Fibroblast of pulmonary artery (primary cell): ENCODE measurements at regions not wholly inside any gene's neighbourhood (a gene's known extent, or its start where the extent isn't known, plus 50 kb on each side); places are given as distances from the start of the nearest gene placed in this dataset.

Experiments used
- DNase-seq: peaks from one replicate; pipeline ENCODE4 v3.0.0-alpha.2; 2010; ENCODE audit warnings: low read depth
- H3K4me3 ChIP-seq: replicated peaks from 2 replicates; pipeline ENCODE4 v1.5.1; 2011; ENCODE audit warnings: low read depth, mild to moderate bottlenecking, control low read depth, low read length, moderate library complexity
- CTCF ChIP-seq: IDR thresholded peaks from 2 replicates; pipeline ENCODE4 v1.5.1; 2011; ENCODE audit warnings: mild to moderate bottlenecking, control low read depth, low read length, inconsistent platforms; ENCODE audit errors: missing control alignments

DNA sequence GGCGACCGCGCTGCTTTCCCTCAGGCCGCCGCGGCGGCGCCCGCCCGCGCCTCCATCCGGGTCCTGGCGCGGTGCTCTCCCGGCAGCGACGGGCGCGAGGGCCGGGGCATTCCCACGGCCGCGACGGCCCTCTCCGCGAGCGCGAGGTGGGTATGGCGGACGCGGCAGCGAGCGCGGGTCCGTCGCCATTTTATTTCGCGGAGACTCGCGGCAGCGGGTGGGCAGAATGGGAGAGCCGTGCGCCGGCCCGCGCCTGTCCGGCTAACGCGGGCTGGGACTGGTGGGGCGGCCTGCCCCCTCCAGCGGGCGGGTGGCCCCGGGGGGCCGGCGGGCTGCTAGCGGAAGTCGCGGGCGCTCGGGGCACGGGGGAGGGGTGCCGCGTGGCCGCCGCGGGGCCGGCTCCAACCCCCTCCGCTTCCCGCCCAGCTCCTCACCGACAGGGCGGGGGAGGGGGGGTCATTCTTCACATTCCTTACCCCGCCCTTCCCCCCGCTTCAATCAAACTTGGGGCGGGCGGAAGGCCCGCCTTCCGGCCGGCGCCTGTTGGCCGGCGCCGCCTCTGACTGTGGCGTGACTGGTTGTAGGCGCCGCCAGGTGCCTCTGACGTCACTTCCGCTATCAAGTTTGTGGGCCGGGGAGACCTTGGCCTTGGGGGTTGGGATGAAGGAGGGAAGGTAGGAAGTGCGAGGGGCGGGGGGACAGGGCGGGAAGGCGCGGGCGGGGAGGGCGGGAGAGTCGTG is 82.1 kb downstream of the PTPDC1 start:
- H3K4me3 ChIP-seq, result peak overlapping the region; percentile 82
- no peak for TF ChIP-seq CTCF
- DNase-seq, result peak; percentile 100

GRCh38 chr9:94166976-94167346 is 82.7 kb downstream of the PTPDC1 start:
- peak; percentile 14 for TF ChIP-seq CTCF
- H3K4me3 ChIP-seq, result peak overlapping the region; percentile 82
- no peak for DNase-seq

GRCh38 chr9:94167376-94167890 is 83.2 kb downstream of the PTPDC1 start:
- no peak for DNase-seq
- H3K4me3 ChIP-seq, result peak overlapping the region; percentile 82
- no peak for TF ChIP-seq CTCF

- H3K4me3 ChIP-seq, result peak overlapping the region; percentile 82
- DNase-seq, result no peak
- no peak for TF ChIP-seq CTCF
Measured at GRCh38 chr9:94168203-94169000, 84.1 kb downstream of the PTPDC1 start.

DNA sequence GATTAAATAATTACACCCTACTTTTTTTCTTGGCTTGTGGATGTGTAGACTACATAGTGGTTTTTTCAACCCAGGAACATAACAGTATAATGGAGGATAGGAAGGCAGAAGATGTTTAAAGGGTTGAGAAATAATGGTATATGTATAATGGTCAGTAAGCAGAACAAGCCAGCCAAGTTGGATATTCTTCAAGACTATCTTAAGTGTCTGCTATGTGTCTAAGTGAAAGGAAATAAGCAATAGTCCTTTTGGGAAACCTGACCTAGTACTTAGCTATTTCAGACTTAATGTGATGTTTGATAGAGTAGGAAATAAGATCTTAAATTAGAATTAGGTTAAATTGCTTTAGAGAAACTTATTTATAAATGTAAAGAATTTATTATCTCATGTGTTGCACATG is 85.7 kb downstream of the PTPDC1 start:
- H3K4me3 ChIP-seq, result peak overlapping the region; percentile 82
- TF ChIP-seq CTCF, result no peak
- DNase-seq, result no peak

- no peak for DNase-seq
- no peak overlapping the region for H3K4me3 ChIP-seq
- no peak for TF ChIP-seq CTCF
Measured at GRCh38 chr9:94173632-94174031, 85.5 kb upstream of the ZNF169 start.
